Uterus (tissue), 3 donors: ENCODE measurements at regions not wholly inside any gene's neighbourhood (a gene's known extent, or its start where the extent isn't known, plus 50 kb on each side); places are given as distances from the start of the nearest gene placed in this dataset.

Experiments
- DNase-seq, 2 donors: peaks; one replicate each; pipeline ENCODE4 v3.0.0-alpha.2; 2019 to 2020
- H3K27ac ChIP-seq, 2 donors: fragments of 200-600 bp; sonication (generic); 1 replicate in 1 of 2; 2 replicates in 1 of 2; pipeline ENCODE4 v1.5.1; 2016 to 2018
- H3K27me3 ChIP-seq, 2 donors: fragments of 200-600 bp; sonication (generic); one replicate each; pipeline ENCODE4 v1.5.1; 2018 to 2019; ENCODE audit warnings: control low read depth in 1 of 2
- H3K36me3 ChIP-seq, 2 donors: fragments of 200-600 bp; sonication (generic); one replicate each; pipeline ENCODE4 v1.5.1; 2019; ENCODE audit warnings: control low read depth in 1 of 2
- H3K4me1 ChIP-seq, 2 donors: fragments of 200-600 bp; sonication (generic); one replicate each; pipeline ENCODE4 v1.5.1; 2018 to 2019; ENCODE audit warnings: control low read depth in 1 of 2
- H3K4me3 ChIP-seq, 2 donors: fragments of 200-600 bp; sonication (generic); 1 replicate in 1 of 2; 2 replicates in 1 of 2; pipeline ENCODE4 v1.5.1; 2018 to 2019; ENCODE audit warnings: mild to moderate bottlenecking in 1 of 2
- H3K9me3 ChIP-seq, 2 donors: fragments of 200-600 bp; sonication (generic); one replicate each; pipeline ENCODE4 v1.5.1; 2019; ENCODE audit warnings: control low read depth in 1 of 2
- CTCF ChIP-seq, 4 experiments: fragments of 200-600 bp in 2 of 4; fragments of 450-650 bp in 2 of 4; sonication (generic) in 2 of 4; IDR thresholded peaks; one replicate each; pipeline ENCODE4 v1.5.1; 2016 to 2019; ENCODE audit warnings: antibody characterized with exemption in 4 of 4, mild to moderate bottlenecking in 2 of 4, moderate library complexity in 1 of 4
- POLR2A ChIP-seq, 2 donors: fragments of 450-650 bp; IDR thresholded peaks; one replicate each; pipeline ENCODE4 v1.6.1; 2016; ENCODE audit warnings: antibody characterized with exemption in 2 of 2, mild to moderate bottlenecking in 1 of 2, moderate library complexity in 1 of 2
- intact Hi-C: fragments of 100-400 bp; cut with DNase I; formaldehyde crosslinking; loops from one replicate; pipeline ENCODE4 v1.15.1; 2023; ENCODE audit warnings: low total_unique reads
- donor health status: DM: yes; HTN: yes; CAD: no.

- Histone ChIP-seq H3K27ac (no peak overlapping the region), H3K36me3 (no peaks in the 10 kb centered on the region), H3K27me3 (no peaks in the 10 kb centered on the region), H3K4me1 (no peaks in the 10 kb centered on the region), H3K9me3 (no peaks in the 10 kb centered on the region), H3K4me3 (no peak overlapping the region)
- intact Hi-C loops: no loop called here
- no peak for TF ChIP-seq CTCF (IDR thresholded peaks at IDR 0.05)
- no peak for DNase-seq
Observed at GRCh38 chr2:198950803-198951202, 506.9 kb downstream of the SATB2 start.

- Histone ChIP-seq H3K27me3 (no peaks in the 10 kb centered on the region), H3K9me3 (no peaks in the 10 kb centered on the region), H3K4me1 (no peaks in the 10 kb centered on the region), H3K36me3 (no peaks in the 10 kb centered on the region), H3K4me3 (no peak overlapping the region), H3K27ac (no peak overlapping the region)
- TF ChIP-seq CTCF (IDR thresholded peaks at IDR 0.05) (no peak), POLR2A (IDR thresholded peaks at IDR 0.05) (no peak)
- no peak for DNase-seq
- intact Hi-C loops: no loop called here
Observed at GRCh38 chr2:198945496-198945895, 512.2 kb downstream of the SATB2 start.

GRCh38 chr2:198930170-198930569, 527.6 kb downstream of the SATB2 start:
- H3K36me3 ChIP-seq: no peaks in the 10 kb centered on the region

GRCh38 chr2:198928026-198928425, 529.7 kb downstream of the SATB2 start:
- Histone ChIP-seq H3K27me3 (no peaks in the 10 kb centered on the region), H3K27ac (no peak overlapping the region), H3K36me3 (no peaks in the 10 kb centered on the region), H3K4me3 (no peak overlapping the region), H3K9me3 (no peaks in the 10 kb centered on the region), H3K4me1 (no peaks in the 10 kb centered on the region)
- no peak for DNase-seq
- intact Hi-C loops: no loop called here
- no peak for TF ChIP-seq CTCF (IDR thresholded peaks at IDR 0.05)
- no peak for TF ChIP-seq POLR2A (IDR thresholded peaks at IDR 0.05)

More at GRCh38 chr2:198930170-198930569, 527.6 kb downstream of the SATB2 start:
- TF ChIP-seq POLR2A (IDR thresholded peaks at IDR 0.05): no peak
- no peak for TF ChIP-seq CTCF (IDR thresholded peaks at IDR 0.05)
- Histone ChIP-seq H3K27me3 (peaks cover 0 to 4% of the 10 kb centered on the region in 2 donors), H3K9me3 (peaks cover 0 to 5% of the 10 kb centered on the region in 2 donors), H3K4me1 (no peaks in the 10 kb centered on the region), H3K4me3 (no peak overlapping the region), H3K27ac (no peak overlapping the region)
- intact Hi-C loops: no loop called here
- no peak for DNase-seq

GRCh38 chr2:198917926-198918720, 539.6 kb downstream of the SATB2 start:
- Histone ChIP-seq H3K27ac (no peak overlapping the region), H3K4me3 (no peak overlapping the region), H3K4me1 (no peaks in the 10 kb centered on the region), H3K27me3 (no peaks in the 10 kb centered on the region), H3K9me3 (no peaks in the 10 kb centered on the region), H3K36me3 (peaks cover 0 to 2% of the 10 kb centered on the region in 2 donors)
- no peak for DNase-seq
- TF ChIP-seq POLR2A (IDR thresholded peaks at IDR 0.05) (no peak), CTCF (IDR thresholded peaks at IDR 0.05) (no peak)
- intact Hi-C loops: no loop called here
